GM12891 (cell line): ENCODE measurements at regions not wholly inside any gene's neighbourhood (a gene's known extent, or its start where the extent isn't known, plus 50 kb on each side); places are given as distances from the start of the nearest gene placed in this dataset.

Source experiments
- DNase-seq: peaks from one replicate; pipeline ENCODE4 v3.0.0; 2011; ENCODE audit warnings: low spot score; ENCODE audit not compliant: insufficient read length
- FAIRE-seq: peaks from 2 replicates; lab custom pipeline; 2011; peaks lifted over from hg19 to GRCh38; lab: Jason Lieb, UNC
- PAX5 ChIP-seq: IDR thresholded peaks from 2 replicates; pipeline ENCODE4 v1.6.1; 2011; ENCODE audit warnings: low read length, moderate library complexity, mild to moderate bottlenecking; ENCODE audit not compliant: insufficient read depth, severe bottlenecking
- POLR2A ChIP-seq: IDR thresholded peaks from 2 replicates; pipeline ENCODE4 v1.6.1; 2011; ENCODE audit warnings: low read depth, low read length, control low read depth
- POLR2AphosphoS5 ChIP-seq: IDR thresholded peaks from 2 replicates; pipeline ENCODE4 v1.6.1; 2011; ENCODE audit warnings: low read depth, low read length, control low read depth
- POU2F2 ChIP-seq: IDR thresholded peaks from 2 replicates; pipeline ENCODE4 v1.6.1; 2011; ENCODE audit warnings: low read depth, mild to moderate bottlenecking, control low read depth, low read length, moderate library complexity
- SPI1 ChIP-seq: IDR thresholded peaks from 2 replicates; pipeline ENCODE4 v1.6.1; 2011; ENCODE audit warnings: low read depth, low read length, control low read depth
- TAF1 ChIP-seq: IDR thresholded peaks from 2 replicates; pipeline ENCODE4 v1.6.1; 2011; ENCODE audit warnings: low read depth, low read length, control low read depth

DNA sequence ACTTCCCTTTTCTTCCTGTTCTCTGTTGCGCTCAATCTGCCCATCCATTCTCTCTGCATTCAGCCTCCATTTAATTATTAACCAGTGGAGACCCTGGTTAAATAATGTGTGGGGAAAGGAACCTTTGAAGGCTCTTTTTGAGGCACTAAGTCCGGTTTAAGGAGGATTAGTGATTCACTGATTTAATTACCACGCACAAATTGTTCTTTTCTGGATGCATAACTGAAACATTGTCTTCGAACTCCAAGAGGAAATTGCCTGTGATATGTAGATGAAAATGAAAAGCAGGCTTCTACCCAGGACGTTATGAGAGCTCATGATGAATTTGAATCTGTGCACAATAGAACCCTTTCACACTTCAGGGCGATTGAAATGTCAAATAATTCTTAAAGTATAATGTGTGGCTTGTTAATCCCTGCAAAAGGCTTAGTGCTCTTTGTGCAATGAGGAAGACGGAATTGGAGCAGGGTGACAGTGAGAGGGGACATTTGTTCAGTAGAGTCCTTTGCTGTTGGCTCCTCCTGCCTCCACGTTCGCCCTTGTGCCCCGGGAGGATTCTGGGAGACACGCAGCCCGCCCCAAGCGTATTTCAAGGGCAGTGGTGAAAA lies 51.1 kb upstream of the ZNF236 start:
- TF ChIP-seq TAF1 (no peak), POU2F2 (no peak), POLR2AphosphoS5 (no peak), POLR2A (no peak), SPI1 (no peak), PAX5 (no peak)
- DNase-seq (no peak), FAIRE-seq (no peak)

- DNase-seq, result no peak
- FAIRE-seq, result no peak
- TF ChIP-seq SPI1, result no peak
These were observed 54.4 kb upstream of the ZNF236 start for GRCh38 chr18:76767954-76768353.

DNA sequence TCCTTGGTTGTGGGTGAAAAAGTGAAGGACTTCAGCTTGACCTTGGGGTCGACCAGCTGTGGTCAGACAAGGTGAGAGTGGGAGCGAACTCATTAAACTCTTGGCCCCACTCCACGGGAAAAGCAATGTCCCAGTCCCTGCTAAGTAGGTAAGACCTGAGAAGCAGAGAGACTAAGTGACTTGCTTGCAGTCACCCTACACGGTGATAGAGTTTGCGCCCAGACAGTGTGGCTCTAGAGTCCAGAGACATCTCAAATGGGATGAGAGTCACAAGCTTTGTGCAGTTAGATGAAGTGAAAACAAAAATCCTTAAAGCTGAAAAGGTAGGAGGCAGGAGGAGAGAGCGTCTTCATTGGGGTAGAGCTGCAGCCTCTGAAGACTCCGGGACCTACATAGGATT lies 55.9 kb upstream of the ZNF236 start:
- DNase-seq (no peak), FAIRE-seq (no peak)
- TF ChIP-seq POLR2A (no peak), POU2F2 (no peak), POLR2AphosphoS5 (no peak), TAF1 (no peak), SPI1 (no peak), PAX5 (no peak)

DNA sequence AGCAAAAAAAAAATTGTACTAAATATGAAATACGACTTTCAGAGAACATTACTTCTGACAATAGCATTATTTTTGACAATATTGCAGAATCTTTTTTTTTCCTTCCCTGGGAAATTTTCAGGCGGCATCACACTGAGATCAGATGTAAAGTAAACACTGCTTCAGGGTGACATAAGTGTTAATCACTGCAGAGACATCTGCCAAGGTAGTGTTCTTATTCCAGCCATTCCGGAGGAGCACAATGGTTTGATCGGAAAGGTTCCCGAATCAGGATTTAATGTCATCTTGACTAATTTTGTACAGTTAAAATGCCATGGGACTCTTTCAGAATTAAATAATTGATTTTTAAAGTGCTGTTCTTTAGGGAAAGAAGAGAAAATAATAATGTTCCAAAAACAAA lies 56.7 kb upstream of the ZNF236 start:
- no peak for TF ChIP-seq POLR2A
- no peak for TF ChIP-seq POU2F2
- TF ChIP-seq PAX5, result no peak
- no peak for TF ChIP-seq SPI1
- no peak for TF ChIP-seq TAF1
- no peak for TF ChIP-seq POLR2AphosphoS5
- FAIRE-seq (no peak), DNase-seq (no peak)

- DNase-seq (no peak), FAIRE-seq (no peak)
- TF ChIP-seq POLR2A (no peak), POU2F2 (no peak), PAX5 (no peak), TAF1 (no peak), POLR2AphosphoS5 (no peak), SPI1 (no peak)
These were observed 58.0 kb upstream of the ZNF236 start for GRCh38 chr18:76764291-76764901.

- DNase-seq, result no peak
- TF ChIP-seq TAF1 (no peak), PAX5 (no peak), POLR2A (no peak), POLR2AphosphoS5 (no peak), SPI1 (no peak), POU2F2 (no peak)
- no peak for FAIRE-seq
These were observed 63.3 kb upstream of the ZNF236 start for GRCh38 chr18:76759056-76759455.

GRCh38 chr18:76757925-76758324 lies 64.4 kb upstream of the ZNF236 start:
- DNase-seq, result no peak
- TF ChIP-seq SPI1 (no peak), POU2F2 (no peak), TAF1 (no peak), PAX5 (no peak), POLR2A (no peak), POLR2AphosphoS5 (no peak)
- FAIRE-seq, result no peak

DNA sequence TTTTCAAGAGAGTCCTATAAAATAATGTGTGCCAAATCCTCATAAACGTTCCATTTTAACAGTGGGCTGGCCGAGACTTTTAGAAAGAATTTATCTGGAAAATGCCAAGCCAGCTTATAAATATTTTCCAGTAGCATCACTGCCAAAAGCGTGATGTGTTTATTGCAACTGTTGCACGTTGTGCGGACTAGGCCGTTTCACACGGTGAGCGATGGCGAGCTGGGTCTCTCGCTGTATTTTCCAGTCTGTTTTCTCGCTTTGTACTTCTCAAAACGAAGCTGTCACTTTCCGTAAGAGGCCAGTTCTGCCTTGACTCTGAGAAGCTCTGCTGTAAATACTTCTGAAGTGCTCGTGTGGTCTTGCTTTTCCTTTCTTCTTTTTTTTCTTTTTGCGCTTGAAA lies 65.0 kb upstream of the ZNF236 start:
- DNase-seq, result no peak
- no peak for TF ChIP-seq SPI1
- TF ChIP-seq POU2F2, result no peak
- no peak for FAIRE-seq

DNA sequence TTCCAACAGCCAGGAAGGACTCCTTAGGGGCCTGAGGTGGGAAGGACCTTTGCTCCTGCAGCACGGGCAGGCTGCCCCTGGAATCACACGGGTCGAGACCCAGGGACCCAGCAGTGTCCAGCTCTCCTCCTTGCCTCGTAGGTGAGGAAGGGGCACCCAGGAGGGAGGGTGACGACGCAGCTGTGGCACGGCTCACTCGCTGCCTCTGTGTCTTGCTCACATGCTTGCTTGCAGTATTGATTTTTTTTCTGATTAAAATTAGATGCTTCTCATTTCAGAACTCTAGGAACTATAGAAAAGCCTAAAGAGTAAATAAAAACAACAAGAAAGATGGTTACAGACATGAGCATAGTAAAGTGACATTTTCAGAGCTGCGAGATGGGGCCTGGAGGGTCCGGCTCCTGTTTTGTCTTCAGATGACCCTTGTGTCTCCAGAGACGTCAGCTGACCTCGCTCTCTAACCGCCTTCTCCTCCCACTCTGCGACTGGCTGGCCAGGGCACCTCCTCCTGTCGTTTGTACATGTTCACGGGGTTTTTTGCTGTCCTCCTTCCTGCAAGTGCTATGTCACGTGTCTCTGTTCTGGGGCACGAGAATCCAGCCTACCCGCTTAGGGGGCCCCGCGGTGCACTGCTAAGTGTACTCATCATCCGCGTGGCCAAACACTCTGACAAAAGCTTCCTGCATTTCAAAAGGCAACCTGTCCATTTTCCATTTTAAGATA lies 65.7 kb upstream of the ZNF236 start:
- no peak for TF ChIP-seq TAF1
- TF ChIP-seq SPI1, result no peak
- TF ChIP-seq PAX5, result no peak
- TF ChIP-seq POLR2AphosphoS5, result no peak
- no peak for TF ChIP-seq POLR2A
- TF ChIP-seq POU2F2, result no peak
- FAIRE-seq, result no peak
- no peak for DNase-seq

DNA sequence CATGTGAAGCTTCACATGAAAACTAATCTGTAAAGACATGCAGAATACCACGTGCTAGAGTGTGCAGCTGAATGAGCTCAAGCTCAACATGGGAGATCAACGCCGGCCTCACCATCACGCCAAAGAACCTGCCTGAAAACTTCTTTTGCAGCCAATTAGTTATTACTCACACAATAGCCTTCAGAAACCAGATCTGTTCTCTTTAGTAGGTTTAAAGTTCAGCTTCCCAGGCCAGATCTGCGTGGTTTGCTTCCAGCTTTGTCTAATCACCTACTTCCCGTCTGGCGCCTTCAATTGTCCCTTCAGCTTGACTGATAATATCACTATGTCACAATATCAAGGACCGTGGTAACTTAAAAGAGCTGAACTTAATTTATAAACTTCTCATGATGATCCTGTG lies 68.0 kb upstream of the ZNF236 start:
- DNase-seq (no peak), FAIRE-seq (no peak)
- TF ChIP-seq POLR2A, result no peak
- no peak for TF ChIP-seq POLR2AphosphoS5
- TF ChIP-seq POU2F2, result no peak
- TF ChIP-seq PAX5, result no peak
- no peak for TF ChIP-seq TAF1
- TF ChIP-seq SPI1, result no peak
